WTC11 (cell line): ENCODE measurements at regions not wholly inside any gene's neighbourhood (a gene's known extent, or its start where the extent isn't known, plus 50 kb on each side); places are given as distances from the start of the nearest gene placed in this dataset.

ENCODE experiments used
- ATAC-seq: fragments of 200-7000 bp; cut with Tn5 transposase; 2 replicates; pipeline ENCODE4 v1.10.0; 2021; ENCODE audit warnings: mild to moderate bottlenecking, moderate library complexity
- CTCF ChIA-PET: fragments of 300-600 bp; sonication (Branson Sonifier 250); formaldehyde crosslinking; loops from one replicate; lab custom pipeline; 2021; ENCODE audit warnings: antibody characterized with exemption; lab: Charles Lee
- POLR2A ChIA-PET: fragments of 350-600 bp; sonication (Branson Sonifier 250); formaldehyde crosslinking; loops from one replicate; lab custom pipeline; 2021; ENCODE audit warnings: antibody characterized with exemption; lab: Charles Lee
- DNase-seq: peaks from one replicate; pipeline ENCODE4 v3.0.0; 2021; ENCODE audit warnings: low spot score
- H3K27ac Mint-ChIP-seq: 2 replicates; pipeline ENCODE4 v1.8.0; 2021; ENCODE audit warnings: mixed read lengths
- H3K27me3 Mint-ChIP-seq: 2 replicates; pipeline ENCODE4 v1.8.0; 2021; ENCODE audit warnings: low read depth, mild to moderate bottlenecking, moderate library complexity, mixed read lengths
- H3K36me3 Mint-ChIP-seq: 2 replicates; pipeline ENCODE4 v1.8.0; 2021; ENCODE audit warnings: mixed read lengths
- H3K4me1 Mint-ChIP-seq: 2 replicates; pipeline ENCODE4 v1.8.0; 2022; ENCODE audit warnings: mixed read lengths
- H3K4me3 Mint-ChIP-seq: 2 replicates; pipeline ENCODE4 v1.8.0; 2021; ENCODE audit warnings: mild to moderate bottlenecking, moderate library complexity, mixed read lengths
- H3K9me3 Mint-ChIP-seq: 2 replicates; pipeline ENCODE4 v1.8.0; 2021; ENCODE audit warnings: mixed read lengths
- ATF1 ChIP-seq: sonication (generic); formaldehyde crosslinking; IDR thresholded peaks from 2 replicates; pipeline ENCODE4 v1.8.1; 2023; ENCODE audit warnings: mild to moderate bottlenecking, moderate library complexity, missing genetic modification reagents
- ATF3 ChIP-seq: sonication (generic); formaldehyde crosslinking; conservative IDR thresholded peaks from 2 replicates; pipeline ENCODE4 v1.8.1; 2022; ENCODE audit warnings: mild to moderate bottlenecking, missing genetic modification reagents
- CDX4 ChIP-seq: fragments of 250-450 bp; sonication (Bioruptor Pico); IDR thresholded peaks from 2 replicates; pipeline ENCODE4 v1.9.0; 2021; ENCODE audit warnings: moderate library complexity, mild to moderate bottlenecking, inconsistent platforms, borderline replicate concordance
- CREB1 ChIP-seq: sonication (generic); formaldehyde crosslinking; IDR thresholded peaks from 2 replicates; pipeline ENCODE4 v1.8.0; 2023; ENCODE audit warnings: mild to moderate bottlenecking, missing genetic modification reagents
- CREM ChIP-seq: sonication (generic); formaldehyde crosslinking; IDR thresholded peaks from 2 replicates; pipeline ENCODE4 v1.8.1; 2022; ENCODE audit warnings: mild to moderate bottlenecking, missing genetic modification reagents, moderate library complexity
- E2F4 ChIP-seq: sonication (generic); formaldehyde crosslinking; IDR thresholded peaks from 2 replicates; pipeline ENCODE4 v1.8.1; 2022; ENCODE audit warnings: low read depth, mild to moderate bottlenecking, moderate library complexity, missing genetic modification reagents, borderline replicate concordance
- ELF4 ChIP-seq: sonication (generic); formaldehyde crosslinking; IDR thresholded peaks from 2 replicates; pipeline ENCODE4 v1.8.1; 2022; ENCODE audit warnings: low read depth, mild to moderate bottlenecking, moderate library complexity, missing genetic modification reagents
- GTF2I ChIP-seq: fragments of 250-450 bp; sonication (Bioruptor Pico); conservative IDR thresholded peaks from 2 replicates; pipeline ENCODE4 v1.4.0; 2021; ENCODE audit warnings: mild to moderate bottlenecking
- HMGA2 ChIP-seq: fragments of 250-450 bp; sonication (Bioruptor Pico); IDR thresholded peaks from 2 replicates; pipeline ENCODE4 v1.4.0; 2021; ENCODE audit warnings: mild to moderate bottlenecking, moderate library complexity
- HMGXB4 ChIP-seq: sonication (generic); formaldehyde crosslinking; IDR thresholded peaks from 2 replicates; pipeline ENCODE4 v1.8.1; 2023; ENCODE audit warnings: mild to moderate bottlenecking, moderate library complexity, missing genetic modification reagents
- IRF2 ChIP-seq: sonication (generic); formaldehyde crosslinking; IDR thresholded peaks from 2 replicates; pipeline ENCODE4 v1.8.0; 2022; ENCODE audit warnings: low read depth, missing genetic modification reagents, borderline replicate concordance
- JUN ChIP-seq: sonication (generic); formaldehyde crosslinking; IDR thresholded peaks from 2 replicates; pipeline ENCODE4 v1.8.0; 2023; ENCODE audit warnings: mild to moderate bottlenecking, missing genetic modification reagents
- NFE2L1 ChIP-seq: sonication (generic); formaldehyde crosslinking; IDR thresholded peaks from 2 replicates; pipeline ENCODE4 v1.8.1; 2023; ENCODE audit warnings: missing genetic modification reagents
- PREB ChIP-seq: sonication (generic); formaldehyde crosslinking; IDR thresholded peaks from 2 replicates; pipeline ENCODE4 v1.8.1; 2022; ENCODE audit warnings: mild to moderate bottlenecking, missing genetic modification reagents, moderate library complexity, borderline replicate concordance
- RELA ChIP-seq: sonication (generic); formaldehyde crosslinking; IDR thresholded peaks from 2 replicates; pipeline ENCODE4 v1.8.1; 2022; ENCODE audit warnings: missing genetic modification reagents, mild to moderate bottlenecking, borderline replicate concordance
- SMAD3 ChIP-seq: sonication (generic); formaldehyde crosslinking; IDR thresholded peaks from 2 replicates; pipeline ENCODE4 v1.8.0; 2022; ENCODE audit warnings: missing genetic modification reagents, mild to moderate bottlenecking, borderline replicate concordance
- SOX15 ChIP-seq: fragments of 250-450 bp; sonication (Bioruptor Pico); IDR thresholded peaks from 2 replicates; pipeline ENCODE4 v1.9.0; 2021; ENCODE audit warnings: mild to moderate bottlenecking
- SP1 ChIP-seq: sonication (generic); formaldehyde crosslinking; conservative IDR thresholded peaks from 2 replicates; pipeline ENCODE4 v1.8.1; 2022; ENCODE audit warnings: missing genetic modification reagents
- TEAD1 ChIP-seq: sonication (generic); formaldehyde crosslinking; IDR thresholded peaks from 2 replicates; pipeline ENCODE4 v1.8.0; 2022; ENCODE audit warnings: mild to moderate bottlenecking, missing genetic modification reagents
- TP53 ChIP-seq: sonication (generic); formaldehyde crosslinking; IDR thresholded peaks from 2 replicates; pipeline ENCODE4 v1.8.1; 2023; ENCODE audit warnings: mild to moderate bottlenecking, missing genetic modification reagents
- ZNF263 ChIP-seq: sonication (generic); formaldehyde crosslinking; IDR thresholded peaks from 2 replicates; pipeline ENCODE4 v1.8.1; 2022; ENCODE audit warnings: low read depth, mild to moderate bottlenecking, moderate library complexity, missing genetic modification reagents
- ZNF396 ChIP-seq: fragments of 250-450 bp; sonication (Bioruptor Pico); IDR thresholded peaks from 2 replicates; pipeline ENCODE4 v1.8.0; 2021; ENCODE audit warnings: mild to moderate bottlenecking, moderate library complexity, borderline replicate concordance
- ZNF416 ChIP-seq: fragments of 250-450 bp; sonication (Bioruptor Pico); IDR thresholded peaks from 2 replicates; pipeline ENCODE4 v1.9.0; 2021; ENCODE audit warnings: mild to moderate bottlenecking, inconsistent platforms
- ZNF671 ChIP-seq: fragments of 250-450 bp; sonication (Bioruptor Pico); IDR thresholded peaks from 2 replicates; pipeline ENCODE4 v1.8.0; 2021; ENCODE audit warnings: mild to moderate bottlenecking

- Mint-ChIP-seq H3K27ac (no peak overlapping the region), H3K36me3 (peaks cover 4% of the 10 kb centered on the region; the same call in 1 of the 2 replicates), H3K4me3 (no peak overlapping the region), H3K27me3 (no peaks in the 10 kb centered on the region), H3K4me1 (peaks cover 4% of the 10 kb centered on the region), H3K9me3 (peaks cover 9% of the 10 kb centered on the region)
- DNase-seq (no peak), ATAC-seq (no peak)
- POLR2A ChIA-PET, result interaction anchor here (0.6 kb wide), 1 partner anchor 1012 kb away, joined by 3 read pairs; no protein-coding TSS in a partner anchor
- CTCF ChIA-PET, result no interaction called here
- TF ChIP-seq HMGA2 (CRISPR knock-in tag), result no peak
- TF ChIP-seq RELA (CRISPR knock-in tag), result no peak
- no peak for TF ChIP-seq CREB1
- TF ChIP-seq IRF2 (CRISPR knock-in tag), result no peak
- TF ChIP-seq ZNF671 (CRISPR knock-in tag), result no peak
- TF ChIP-seq TEAD1 (CRISPR knock-in tag), result no peak
- TF ChIP-seq E2F4 (CRISPR knock-in tag), result no peak
- TF ChIP-seq ZNF416 (CRISPR knock-in tag), result no peak
- TF ChIP-seq SMAD3, result no peak
- no peak for TF ChIP-seq JUN (CRISPR knock-in tag)
- TF ChIP-seq SP1 (CRISPR knock-in tag), result no peak
- TF ChIP-seq CREM (CRISPR knock-in tag), result no peak
- no peak for TF ChIP-seq HMGXB4 (CRISPR knock-in tag)
- TF ChIP-seq TP53, result no peak
- TF ChIP-seq NFE2L1 (CRISPR knock-in tag), result no peak
- no peak for TF ChIP-seq ZNF396
- TF ChIP-seq GTF2I (CRISPR knock-in tag), result no peak
- TF ChIP-seq PREB, result no peak
- no peak for TF ChIP-seq ZNF263 (CRISPR knock-in tag)
- no peak for TF ChIP-seq CDX4 (CRISPR knock-in tag)
Measured at GRCh38 chr14:89673512-89674225, 256.6 kb upstream of the FOXN3 start.

- no peak overlapping the region for H3K4me3 Mint-ChIP-seq
- POLR2A ChIA-PET, result interaction anchor here (0.5 kb wide), 2 partner anchors 139 to 385 kb away, joined by 3 to 9 read pairs; no protein-coding TSS in a partner anchor
Measured at GRCh38 chr14:89672636-89673511, 255.8 kb upstream of the FOXN3 start.

More at GRCh38 chr14:89672636-89673511, 255.8 kb upstream of the FOXN3 start:
- DNase-seq, result no peak
- peak overlapping the region; percentile 7; the same call in 1 of the 2 replicates for H3K27ac Mint-ChIP-seq
- peaks cover 9% of the 10 kb centered on the region for H3K9me3 Mint-ChIP-seq
- H3K4me1 Mint-ChIP-seq, result peaks cover 4% of the 10 kb centered on the region
- peaks cover 4% of the 10 kb centered on the region; the same call in 1 of the 2 replicates for H3K36me3 Mint-ChIP-seq
- no peaks in the 10 kb centered on the region for H3K27me3 Mint-ChIP-seq
- no peak for ATAC-seq
- CTCF ChIA-PET, result interaction anchor here (0.5 kb wide), 1 partner anchor 124 kb away, joined by 3 read pairs; no protein-coding TSS in a partner anchor
- TF ChIP-seq ELF4, result no peak
- no peak for TF ChIP-seq ATF1 (CRISPR knock-in tag)
- TF ChIP-seq ATF3 (CRISPR knock-in tag), result 0 out of 2 replicates have a peak, but pooled peaks have one; percentile 20
- TF ChIP-seq SOX15, result no peak
- TF ChIP-seq, all 79 proteins: peak for 1
